GM18909 (cell line): ENCODE measurements at regions not wholly inside any gene's neighbourhood (a gene's known extent, or its start where the extent isn't known, plus 50 kb on each side); places are given as distances from the start of the nearest gene placed in this dataset.
"Not testable (repeated sequence)": the region's sequence is repeated elsewhere in the genome, so short reads cannot be mapped to it uniquely, and the experiment has no call there.

Experiments used
- ATAC-seq: cut with Tn5 transposase; IDR thresholded peaks from one replicate; pipeline ENCODE4 v1.9.1; 2021; ENCODE audit warnings: mild to moderate bottlenecking; ENCODE audit not compliant: unreplicated experiment, poor library complexity

DNA sequence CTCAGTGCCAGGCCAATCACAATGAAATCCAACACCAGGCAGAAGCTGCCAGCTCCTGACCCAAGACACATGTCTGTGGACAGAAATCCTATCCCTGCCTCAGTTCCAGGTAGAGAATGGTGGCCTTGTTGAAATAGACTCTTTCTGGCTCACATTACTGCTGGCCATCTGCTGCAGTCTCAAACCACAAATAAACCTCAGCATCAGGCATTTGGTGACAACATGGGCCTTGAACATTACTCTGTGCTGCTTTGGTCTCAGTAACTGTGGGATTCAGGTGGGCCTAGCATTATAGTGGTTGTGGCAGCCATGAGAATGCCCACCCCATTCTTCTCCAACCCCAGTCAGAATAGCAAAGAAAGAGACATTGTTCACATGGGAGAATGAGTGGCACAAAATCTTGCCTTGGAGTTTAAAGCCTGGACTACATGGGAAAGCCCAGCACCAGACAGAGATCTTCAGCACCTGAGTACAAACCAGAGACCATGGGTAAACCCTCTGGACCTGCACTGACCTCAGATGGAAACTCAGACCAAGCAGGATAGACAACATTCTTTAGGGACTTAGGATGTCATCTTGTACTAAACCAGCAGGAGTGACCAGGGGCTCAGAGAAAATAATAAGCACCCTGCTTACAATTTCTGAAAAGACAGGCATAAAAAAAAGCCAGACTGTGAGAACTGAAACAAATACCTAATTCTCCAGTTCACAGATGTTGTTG, 50.4 kb upstream of the TRAM1L1 start:
- no peak for ATAC-seq

- no peak for ATAC-seq
These were observed 51.8 kb upstream of the TRAM1L1 start for GRCh38 chr4:117137145-117137544.

- ATAC-seq: not testable (repeated sequence)
These were observed 53.4 kb upstream of the TRAM1L1 start for GRCh38 chr4:117138732-117139131.

DNA sequence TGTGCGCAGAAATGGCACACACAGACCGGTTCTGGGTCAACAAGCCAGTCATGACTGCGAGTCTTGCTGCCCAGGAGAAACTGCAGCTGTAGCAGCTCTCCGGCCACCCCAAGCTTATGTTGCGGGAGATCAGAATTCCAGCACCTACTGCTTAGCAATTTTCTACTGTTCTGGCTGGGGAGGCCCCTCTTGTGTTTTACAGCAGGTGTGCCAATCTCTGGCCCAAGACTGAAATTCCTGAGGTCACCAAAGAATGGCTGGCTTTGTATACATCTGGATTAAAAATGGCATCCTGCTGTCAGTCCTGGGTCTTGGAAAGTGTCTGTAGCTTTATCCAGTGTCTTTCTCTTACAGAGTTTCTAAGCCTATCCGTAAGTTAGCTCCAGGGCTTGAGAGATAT, 68.9 kb upstream of the TRAM1L1 start:
- no peak for ATAC-seq

- no peak for ATAC-seq
These were observed 71.4 kb upstream of the TRAM1L1 start for GRCh38 chr4:117156806-117157205.

GRCh38 chr4:117157360-117157759, 72.0 kb upstream of the TRAM1L1 start:
- ATAC-seq: no peak

DNA sequence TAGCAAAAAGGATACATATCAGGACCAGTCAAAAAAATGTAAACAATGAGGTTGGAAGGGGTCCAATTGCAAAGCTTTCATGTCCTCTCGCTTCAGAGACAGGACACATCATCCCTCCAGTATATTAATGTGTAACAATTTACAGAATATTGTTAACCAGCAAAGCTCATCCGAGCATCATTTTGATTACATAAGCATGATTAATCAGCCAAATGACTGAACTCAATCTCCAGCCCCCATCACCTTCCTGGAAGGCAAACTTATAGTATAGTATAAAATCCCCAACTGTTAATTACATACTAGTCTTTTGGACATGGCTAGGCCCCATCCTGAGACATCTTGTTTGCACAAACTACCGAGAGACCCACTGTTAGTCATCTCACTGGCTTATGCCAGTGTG, 77.6 kb upstream of the TRAM1L1 start:
- ATAC-seq: no peak

- no peak for ATAC-seq
These were observed 79.0 kb upstream of the TRAM1L1 start for GRCh38 chr4:117164338-117164737.

DNA sequence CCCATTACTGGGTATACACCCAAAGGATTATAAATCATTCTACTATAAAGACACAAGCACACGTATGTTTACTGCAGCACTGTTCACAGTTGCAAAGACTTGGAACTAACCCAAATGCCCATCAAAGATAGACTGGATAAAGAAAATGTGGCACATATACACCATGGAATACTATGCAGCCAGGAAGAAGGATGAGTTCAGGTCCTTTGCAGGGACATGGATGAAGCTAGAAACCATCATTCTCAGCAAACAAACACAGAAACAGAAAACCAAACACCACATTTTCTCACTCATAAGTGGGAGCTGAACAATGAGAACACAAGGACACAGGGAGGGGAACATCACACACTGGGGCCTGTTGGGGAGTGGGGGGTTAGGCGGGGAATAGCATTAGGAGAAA, 90.0 kb upstream of the TRAM1L1 start:
- ATAC-seq: not testable (repeated sequence)

GRCh38 chr4:117203231-117203630, 117.9 kb upstream of the TRAM1L1 start:
- no peak for ATAC-seq

GRCh38 chr4:117210551-117210950, 125.2 kb upstream of the TRAM1L1 start:
- no peak for ATAC-seq

DNA sequence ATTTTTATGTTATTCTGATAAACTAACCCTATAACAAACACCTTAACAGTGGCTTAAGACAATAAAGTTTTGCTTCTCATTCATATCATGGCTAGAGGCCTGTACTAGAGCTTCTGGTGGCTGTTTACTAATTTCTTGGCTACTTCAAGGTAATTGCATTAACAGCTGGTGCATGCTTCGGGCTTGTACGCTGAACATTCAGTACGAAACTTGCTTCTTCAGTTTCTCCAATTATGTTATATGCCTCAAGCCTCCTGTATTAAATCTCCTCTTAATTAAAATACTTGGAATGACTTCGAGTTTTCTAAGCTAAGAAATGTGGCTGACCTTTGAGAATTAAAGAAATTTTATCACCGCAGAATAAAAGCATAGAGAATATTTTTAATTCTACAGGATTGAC, 138.9 kb upstream of the TRAM1L1 start:
- no peak for ATAC-seq

DNA sequence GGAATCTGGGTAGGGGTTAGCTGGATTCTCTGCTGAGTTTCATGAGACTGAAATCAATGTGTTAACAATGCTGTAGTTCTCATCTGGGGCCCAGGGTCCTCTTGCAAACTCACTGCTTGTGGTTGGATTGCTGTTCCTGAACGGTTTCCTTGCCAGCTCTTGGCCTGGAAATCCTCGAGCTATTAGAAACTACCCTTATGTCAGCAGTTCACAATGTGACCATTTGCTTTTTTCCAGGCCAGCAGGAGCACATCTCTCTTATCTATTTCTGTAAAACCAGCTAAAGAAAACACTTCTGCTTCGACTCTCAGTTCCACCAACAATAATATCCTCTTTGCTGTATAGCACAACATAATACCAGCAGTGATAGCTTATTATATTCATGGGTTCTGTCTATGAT, 140.1 kb upstream of the TRAM1L1 start:
- no peak for ATAC-seq

GRCh38 chr4:117227925-117228324, 142.5 kb upstream of the TRAM1L1 start:
- ATAC-seq: no peak

DNA sequence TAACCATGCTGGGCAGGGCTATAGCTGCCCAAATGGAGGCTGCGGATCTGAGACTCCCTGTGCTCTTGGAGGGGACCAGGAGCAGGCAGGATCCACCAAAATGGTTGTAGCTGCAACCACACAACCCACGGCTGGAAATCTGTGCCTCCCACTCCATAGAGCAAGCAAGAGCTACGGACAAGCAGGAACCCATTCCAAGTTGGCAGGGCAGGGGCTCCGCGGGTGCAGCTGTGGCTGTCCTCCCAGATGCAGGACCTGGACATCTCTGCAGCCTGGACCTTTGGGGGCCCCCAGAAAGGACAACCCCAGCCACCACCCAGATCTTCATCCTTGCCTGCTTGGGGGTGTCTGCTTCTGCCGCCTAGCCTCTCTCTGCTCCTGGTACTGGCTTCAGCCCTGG, 154.1 kb upstream of the TRAM1L1 start:
- no peak for ATAC-seq

DNA sequence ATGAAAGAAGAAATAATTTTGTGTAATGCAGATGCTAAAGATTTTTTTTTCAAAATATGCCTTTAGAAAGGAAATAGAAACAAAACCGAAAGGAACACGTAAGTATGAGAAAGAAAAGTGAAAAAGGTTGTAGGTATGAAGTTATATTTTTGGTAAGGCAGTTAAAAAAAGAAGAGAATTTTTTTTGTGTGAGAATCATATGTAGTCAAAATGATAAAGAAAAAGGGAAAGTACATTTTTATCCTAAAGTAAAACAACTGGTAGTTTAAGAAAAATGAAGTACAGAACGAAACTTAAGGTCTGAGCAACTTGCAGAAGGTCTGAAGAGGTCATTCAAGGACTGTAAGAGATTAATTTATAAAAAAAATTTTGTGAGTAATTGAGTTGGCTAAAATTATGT, 164.0 kb upstream of the TRAM1L1 start:
- peak; percentile 88 for ATAC-seq

DNA sequence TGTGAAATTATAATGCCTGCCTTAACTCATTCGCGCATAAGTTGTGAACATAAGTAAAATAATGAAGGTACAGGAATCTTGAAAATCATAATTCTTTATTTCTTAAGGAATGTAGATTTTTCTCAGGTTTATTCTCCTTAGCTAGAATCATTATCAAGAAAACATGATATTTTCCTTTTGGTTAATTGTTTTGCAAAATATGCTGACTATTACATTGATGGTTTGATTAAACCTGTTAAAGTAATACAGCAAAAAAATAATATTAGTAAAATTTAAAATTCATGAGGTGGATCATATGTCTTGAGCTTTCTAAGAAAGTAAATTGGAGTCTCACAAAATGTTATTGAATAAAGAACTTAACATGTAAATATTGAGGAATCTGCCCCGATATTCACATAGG, 178.7 kb upstream of the TRAM1L1 start:
- ATAC-seq: no peak

GRCh38 chr4:117267317-117267716, 181.9 kb upstream of the TRAM1L1 start:
- no peak for ATAC-seq

- no peak for ATAC-seq
These were observed 199.4 kb upstream of the TRAM1L1 start for GRCh38 chr4:117284736-117285135.

GRCh38 chr4:117293784-117294183, 208.4 kb upstream of the TRAM1L1 start:
- ATAC-seq: no peak

DNA sequence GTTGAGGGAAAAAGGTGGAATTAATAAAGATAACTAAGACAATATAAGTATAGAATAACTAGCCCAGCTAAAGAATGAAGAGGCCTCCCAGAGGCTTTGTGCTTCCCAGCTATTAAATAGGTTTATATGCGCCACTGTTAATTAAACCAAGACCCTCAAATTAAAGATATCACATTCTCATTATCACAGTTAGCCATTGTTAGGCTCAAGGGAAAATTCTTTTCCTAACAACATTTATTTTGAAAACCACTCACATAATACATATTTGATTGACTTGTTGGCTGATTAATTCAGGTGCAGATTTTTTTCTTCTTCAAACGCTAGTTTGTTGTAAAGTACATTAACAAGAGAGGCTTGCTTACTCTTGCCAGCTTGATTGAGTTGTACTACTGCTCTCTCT, 216.8 kb upstream of the TRAM1L1 start:
- no peak for ATAC-seq

DNA sequence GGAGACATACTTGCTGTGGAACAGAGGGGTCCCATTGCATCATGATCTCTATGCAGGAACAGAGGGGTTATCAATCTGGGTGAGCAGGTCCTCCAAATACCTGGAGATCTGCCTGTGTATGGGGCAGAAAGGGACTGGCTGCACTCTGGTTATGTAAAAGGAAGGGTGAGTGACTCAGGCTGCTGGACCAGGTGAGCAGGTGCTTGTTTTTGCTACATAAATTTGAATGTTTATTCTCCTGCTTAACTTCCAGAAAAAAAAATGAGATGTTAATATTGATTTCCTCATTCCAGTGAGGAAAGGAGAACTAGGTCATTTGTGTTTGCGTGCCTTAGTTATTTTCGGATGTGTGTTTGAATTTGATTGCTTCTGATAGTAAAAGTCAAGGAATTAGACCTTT, 225.8 kb upstream of the TRAM1L1 start:
- no peak for ATAC-seq

DNA sequence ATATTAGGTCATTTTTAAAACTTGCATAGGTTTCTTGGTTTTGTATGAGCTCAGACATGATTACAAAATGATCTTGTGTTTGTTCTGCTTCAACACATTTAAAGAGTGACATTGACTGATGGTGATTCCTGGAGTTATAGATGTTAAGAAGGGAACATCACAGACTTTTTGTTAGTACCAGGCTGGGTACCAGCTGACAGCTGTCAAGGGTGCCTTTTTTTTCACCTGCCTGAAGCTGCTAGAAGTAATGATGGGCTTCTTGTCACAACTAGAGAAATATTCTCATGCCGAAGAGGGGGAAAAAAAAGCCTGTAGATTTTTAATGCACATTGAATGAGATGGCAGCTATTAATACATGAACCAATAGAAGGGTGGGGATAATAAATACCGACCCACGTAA, 226.6 kb upstream of the TRAM1L1 start:
- no peak for ATAC-seq
